ENCODE measurements at regions not wholly inside any gene's neighbourhood (a gene's known extent, or its start where the extent isn't known, plus 50 kb on each side); places are given as distances from the start of the nearest gene placed in this dataset.

GRCh38 chr5:4766101-4766500 is 374.0 kb upstream of the ADAMTS16 start:
- TF ChIP-seq FOS (IDR thresholded peaks at IDR 0.05; ENCODE audit: borderline replicate concordance, insufficient read depth, low read length) (no peak), MAX (IDR thresholded peaks at IDR 0.05; ENCODE audit: insufficient read depth, insufficient read length) (no peak), JUN (IDR thresholded peaks at IDR 0.05; ENCODE audit: borderline replicate concordance, insufficient read depth, insufficient read length, low read depth) (no peak), CTCF (IDR thresholded peaks at IDR 0.05; ENCODE audit: extremely low read depth in 1 of 2, insufficient read depth in 1 of 2, low read depth in 1 of 2, low read length in 2 of 2) (no peak), MYC (IDR thresholded peaks at IDR 0.05; ENCODE audit: low read depth, low read length) (no peak), EZH2 (IDR thresholded peaks at IDR 0.05; ENCODE audit: borderline replicate concordance, low read depth, low read length, severe bottlenecking) (no peak), GATA2 (IDR thresholded peaks at IDR 0.05; ENCODE audit: insufficient read depth, insufficient read length, low read depth, low read length) (no peak), POLR2AphosphoS5 (IDR thresholded peaks at IDR 0.05; ENCODE audit: insufficient read depth, low read depth, low read length) (no peak), POLR2A (IDR thresholded peaks at IDR 0.05; ENCODE audit: low read depth, low read length) (no peak)
- H3K9me1 ChIP-seq (replicated peaks; ENCODE audit: control insufficient read depth, extremely low read depth, insufficient read depth, low read length) = no peaks in the 10 kb centered on the region
- H3K4me2 ChIP-seq (ENCODE audit: insufficient read depth, low read length) = no peak overlapping the region
- intact Hi-C loops (cut with micrococcal nuclease) = no loop called here
- H3K4me3 ChIP-seq (replicated peaks in 1 of 3; ENCODE audit: insufficient read depth in 1 of 3, low read depth in 1 of 3, low read length in 3 of 3) = no peak overlapping the region
- DNase-seq (ENCODE audit: low read depth, low spot score) (no peak), FAIRE-seq (no peak)
- ChIA-PET CTCF (no interaction called here), POLR2A (no interaction called here)
- dilution Hi-C loops (cut with MboI; ENCODE audit: extremely low pct_ligation_motif_present, low sequenced_read_pairs) = no loop called here
- H4K20me1 ChIP-seq (replicated peaks; ENCODE audit: control insufficient read depth, extremely low read depth, insufficient read depth, low read length) = no peaks in the 10 kb centered on the region
- H3K79me2 ChIP-seq (ENCODE audit: control insufficient read depth, insufficient read depth, low read length) = no peaks in the 10 kb centered on the region
- no peaks in the 10 kb centered on the region for H3K27me3 ChIP-seq (ENCODE audit: control insufficient read depth in 2 of 2, insufficient read depth in 2 of 2, low read length in 2 of 2)
- H3K27ac ChIP-seq (ENCODE audit: insufficient read depth, low read depth, low read length) = no peak overlapping the region
- H3K9ac ChIP-seq (replicated peaks; ENCODE audit: extremely low read depth, insufficient read depth, low read length) = no peak overlapping the region
- H3K9me3 ChIP-seq (replicated peaks; ENCODE audit: control insufficient read depth, insufficient read depth, low read length) = peaks cover 2% of the 10 kb centered on the region
- H2AFZ ChIP-seq (ENCODE audit: low read depth, low read length) = no peak overlapping the region
- no TSS peak for BruUV-seq (replicated peaks)
- H3K36me3 ChIP-seq (ENCODE audit: control insufficient read depth in 2 of 2, extremely low read depth in 1 of 2, insufficient read depth in 2 of 2, low read length in 2 of 2) = no peaks in the 10 kb centered on the region
- H3K4me1 ChIP-seq (ENCODE audit: control insufficient read depth, extremely low read depth, insufficient read depth, low read length) = no peaks in the 10 kb centered on the region
